Heart right ventricle (tissue), 16 donors: ENCODE measurements at regions not wholly inside any gene's neighbourhood (a gene's known extent, or its start where the extent isn't known, plus 50 kb on each side); places are given as distances from the start of the nearest gene placed in this dataset.
A peak's percentile ranks its signal among the peaks of the same experiment; 100 is the strongest.

Experiments used
- ATAC-seq, 8 donors: fragments of 200-7000 bp; cut with Tn5 transposase; one replicate each; pipeline ENCODE4 v1.9.1; 2020; ENCODE audit warnings: mild to moderate bottlenecking in 8 of 8, moderate library complexity in 8 of 8, moderate number of reproducible peaks in 1 of 8
- DNase-seq, 2 donors: peaks; one replicate each; pipeline ENCODE4 v3.0.0-alpha.2; 2020
- H3K27ac ChIP-seq, 10 donors: fragments of 200-600 bp; sonication (generic) in 2 of 10; one replicate each; pipeline versions ENCODE4 v1.5.0 to v1.8.0; 2020 to 2022; ENCODE audit warnings: mild to moderate bottlenecking in 3 of 10
- H3K27me3 ChIP-seq, 7 donors: fragments of 200-600 bp; one replicate each; pipeline ENCODE4 v1.8.0; 2021 to 2022; ENCODE audit warnings: mild to moderate bottlenecking in 2 of 7
- H3K36me3 ChIP-seq, 9 donors: fragments of 200-600 bp; sonication (generic) in 1 of 9; one replicate each; pipeline versions ENCODE4 v1.5.0 to v1.8.0; 2020 to 2022; ENCODE audit warnings: mild to moderate bottlenecking in 2 of 9
- H3K4me1 ChIP-seq, 9 donors: fragments of 200-600 bp; sonication (generic) in 1 of 9; one replicate each; pipeline versions ENCODE4 v1.5.0 to v1.8.0; 2020 to 2022; ENCODE audit warnings: mild to moderate bottlenecking in 4 of 9
- H3K4me3 ChIP-seq, 10 donors: fragments of 200-600 bp; sonication (generic) in 2 of 10; one replicate each; pipeline versions ENCODE4 v1.5.0 to v1.8.0; 2020 to 2022; ENCODE audit warnings: mild to moderate bottlenecking in 7 of 10, moderate library complexity in 2 of 10
- H3K9me3 ChIP-seq, 11 donors: fragments of 200-600 bp in 10 of 11; sonication (generic) in 2 of 11; one replicate each; pipeline versions ENCODE4 v1.5.0 to v1.8.0; 2013 to 2022; ENCODE audit warnings: mild to moderate bottlenecking in 2 of 11, control low read depth in 1 of 11, moderate library complexity in 1 of 11
- WGBS, 2 donors: extraction: QIAGEN DNeasy Blood & Tissue Kit; methylation state at CpG; one replicate each; pipeline ENCODE4 v1.1.7; 2013; ENCODE audit warnings: inconsistent platforms in 1 of 2; 5-methylcytosine and 5-hydroxymethylcytosine counted together
- intact Hi-C, 10 donors: fragments of 100-400 bp; cut with DNase I; formaldehyde crosslinking; loops; one replicate each; pipeline versions ENCODE4 v1.11.1 to v1.14.2; 2022
- TF ChIP-seq, protein P1 (sequence below), 9 donors: fragments of 200-600 bp; sonication (generic) in 2 of 9; IDR thresholded peaks; one replicate each; pipeline versions ENCODE4 v1.5.0 to v1.8.0; 2021 to 2022; ENCODE audit warnings: antibody characterized with exemption in 9 of 9, mild to moderate bottlenecking in 5 of 9, moderate library complexity in 1 of 9
- donor health status: Arrhythmogenic right ventricular cardiomyopathy.
- donor health status: ischemic (EF 13 %, LVEDD 7.1; RV severe dilation, severe dysfunction).
- donor health status: healthy with polysubstance abuse.
- donor health status: DM: no; HTN: yes; CAD: no.
- donor health status: DM: no; HTN: no; CAD: no.
- donor health status: ischemic (EF 25% LVEDD 6.9; RV normal size, moderate dysfunction).
- donor health status: ischemic (EF 25% LVEDD 5.7; RV mildly dilated, moderate dysfunction).
- donor health status: healthy.
- donor health status: DM: yes; HTN: yes; CAD: no.
- donor health status: Ischemic cardiomyopathy.
- donor health status: ischemic (EF 35%, LVEDD 5.7; RV mildly dilated, moderate dysfunction).
- donor health status: nonischemic (EF 11% LVEDD 7.7; RV severe dilation, severe dysfunction).
- donor health status: DM: yes; HTN: yes; CAD: no.
- donor health status: PGD.
- donor health status: ischemic (EF 29% LVEDD 5.4; RV normal size, mild dysfunction).
- donor health status: nonischemic (EF 23%, LVEDD 6.1; RV moderate dilation, normal function).

DNA sequence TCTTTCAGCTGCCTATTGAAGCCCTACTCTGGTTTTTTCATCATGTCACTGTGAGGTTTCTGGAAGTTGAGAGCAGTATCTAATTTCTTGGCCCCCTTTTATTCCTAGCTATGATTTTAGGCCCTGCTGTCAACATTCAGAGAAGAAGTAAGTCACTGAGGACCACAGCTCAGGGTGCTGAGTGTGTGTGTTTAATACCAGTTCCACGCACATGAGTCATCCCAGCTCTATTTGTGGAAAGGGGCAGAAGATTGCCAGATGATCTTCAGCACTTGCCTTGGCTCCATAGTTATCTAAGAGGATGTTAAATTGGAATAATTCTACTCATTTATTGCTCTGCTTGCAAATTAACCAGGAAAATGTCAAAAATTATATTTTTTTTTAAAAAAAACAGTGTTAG, 65.5 kb upstream of the SLC38A4 start:
- intact Hi-C loops: no loop called here
- ATAC-seq: peak in 6 of 8 donors; percentile 25 to 89 (median 68)

GRCh38 chr12:46892034-46892705, 66.4 kb upstream of the SLC38A4 start:
- Histone ChIP-seq H3K27me3 (no peaks in the 10 kb centered on the region), H3K9me3 (peaks cover 0 to 5% (median 0%) of the 10 kb centered on the region in 11 donors), H3K4me1 (peaks cover 0 to 6% (median 0%) of the 10 kb centered on the region in 9 donors), H3K4me3 (no peak overlapping the region), H3K27ac (no peak overlapping the region), H3K36me3 (no peaks in the 10 kb centered on the region)
- TF ChIP-seq, protein P1, sequence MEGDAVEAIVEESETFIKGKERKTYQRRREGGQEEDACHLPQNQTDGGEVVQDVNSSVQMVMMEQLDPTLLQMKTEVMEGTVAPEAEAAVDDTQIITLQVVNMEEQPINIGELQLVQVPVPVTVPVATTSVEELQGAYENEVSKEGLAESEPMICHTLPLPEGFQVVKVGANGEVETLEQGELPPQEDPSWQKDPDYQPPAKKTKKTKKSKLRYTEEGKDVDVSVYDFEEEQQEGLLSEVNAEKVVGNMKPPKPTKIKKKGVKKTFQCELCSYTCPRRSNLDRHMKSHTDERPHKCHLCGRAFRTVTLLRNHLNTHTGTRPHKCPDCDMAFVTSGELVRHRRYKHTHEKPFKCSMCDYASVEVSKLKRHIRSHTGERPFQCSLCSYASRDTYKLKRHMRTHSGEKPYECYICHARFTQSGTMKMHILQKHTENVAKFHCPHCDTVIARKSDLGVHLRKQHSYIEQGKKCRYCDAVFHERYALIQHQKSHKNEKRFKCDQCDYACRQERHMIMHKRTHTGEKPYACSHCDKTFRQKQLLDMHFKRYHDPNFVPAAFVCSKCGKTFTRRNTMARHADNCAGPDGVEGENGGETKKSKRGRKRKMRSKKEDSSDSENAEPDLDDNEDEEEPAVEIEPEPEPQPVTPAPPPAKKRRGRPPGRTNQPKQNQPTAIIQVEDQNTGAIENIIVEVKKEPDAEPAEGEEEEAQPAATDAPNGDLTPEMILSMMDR (IDR thresholded peaks at IDR 0.05): no peak
- intact Hi-C loops: no loop called here
- DNase-seq (no peak), ATAC-seq (no peak)
- 76 to 77% methylated on average over 11 of the region's 11 CpGs for WGBS, 2 donors

More for the DNA sequence above, 65.5 kb upstream of the SLC38A4 start:
- TF ChIP-seq, protein P1 (IDR thresholded peaks at IDR 0.05): no peak
- no peak for DNase-seq
- WGBS, 2 donors: 42 to 66% methylated on average over 1 of the region's 1 CpG
- Histone ChIP-seq H3K9me3 (peaks cover 0 to 5% (median 0%) of the 10 kb centered on the region in 11 donors), H3K4me1 (peaks cover 0 to 6% (median 0%) of the 10 kb centered on the region in 9 donors), H3K4me3 (no peak overlapping the region), H3K27ac (no peak overlapping the region), H3K27me3 (no peaks in the 10 kb centered on the region), H3K36me3 (no peaks in the 10 kb centered on the region)

- H3K27ac ChIP-seq: no peak overlapping the region
These were observed 67.1 kb upstream of the SLC38A4 start for GRCh38 chr12:46892887-46893286.

GRCh38 chr12:46893434-46893833, 67.6 kb upstream of the SLC38A4 start:
- no peaks in the 10 kb centered on the region for H3K27me3 ChIP-seq
- ATAC-seq (no peak), DNase-seq (no peak)
- peaks cover 0 to 6% (median 0%) of the 10 kb centered on the region in 9 donors for H3K4me1 ChIP-seq
- TF ChIP-seq, protein P1 (IDR thresholded peaks at IDR 0.05): no peak
- intact Hi-C loops: no loop called here
- no peak overlapping the region for H3K27ac ChIP-seq
- no peak overlapping the region for H3K4me3 ChIP-seq
- WGBS, 2 donors: 80 to 97% methylated on average over 1 of the region's 1 CpG
- H3K36me3 ChIP-seq: no peaks in the 10 kb centered on the region
- peaks cover 0 to 5% (median 0%) of the 10 kb centered on the region in 11 donors for H3K9me3 ChIP-seq

More at GRCh38 chr12:46892887-46893286, 67.1 kb upstream of the SLC38A4 start:
- DNase-seq (no peak), ATAC-seq (no peak)
- Histone ChIP-seq H3K36me3 (no peaks in the 10 kb centered on the region), H3K27me3 (no peaks in the 10 kb centered on the region), H3K4me3 (no peak overlapping the region), H3K4me1 (peaks cover 0 to 6% (median 0%) of the 10 kb centered on the region in 9 donors), H3K9me3 (peaks cover 0 to 5% (median 0%) of the 10 kb centered on the region in 11 donors)
- TF ChIP-seq, protein P1 (IDR thresholded peaks at IDR 0.05): no peak
- WGBS, 2 donors: 75 to 77% methylated on average over 4 of the region's 4 CpGs
- intact Hi-C loops: no loop called here
